Keratinocyte (primary cell): ENCODE measurements at regions not wholly inside any gene's neighbourhood (a gene's known extent, or its start where the extent isn't known, plus 50 kb on each side); places are given as distances from the start of the nearest gene placed in this dataset.

Source experiments
- DNase-seq: peaks from one replicate; pipeline ENCODE4 v3.0.0-alpha.2; 2011; ENCODE audit warnings: low read depth, missing footprints, low spot score
- FAIRE-seq: peaks from 2 replicates; lab custom pipeline; 2011; peaks lifted over from hg19 to GRCh38; lab: Jason Lieb, UNC
- H2AFZ ChIP-seq: 2 replicates; pipeline ENCODE4 v1.6.0; 2012; ENCODE audit warnings: low read length, control low read depth, inconsistent platforms; ENCODE audit not compliant: control insufficient read depth
- H3K27ac ChIP-seq: 2 replicates; pipeline ENCODE4 v1.5.1; 2011; ENCODE audit warnings: low read length; ENCODE audit not compliant: control insufficient read depth, insufficient read depth
- H3K27me3 ChIP-seq: 3 replicates; pipeline ENCODE4 v1.6.0; 2011; ENCODE audit warnings: low read length; ENCODE audit not compliant: control insufficient read depth, insufficient read depth; ENCODE audit errors: extremely low read depth
- H3K36me3 ChIP-seq, 2 experiments: 2 replicates in 1 of 2; 3 replicates in 1 of 2; pipeline ENCODE4 v1.5.1; 2011; ENCODE audit warnings: low read length in 2 of 2, mild to moderate bottlenecking in 1 of 2; ENCODE audit not compliant: control insufficient read depth in 2 of 2, insufficient read depth in 2 of 2; ENCODE audit errors: extremely low read depth in 1 of 2
- H3K4me1 ChIP-seq: 3 replicates; pipeline ENCODE4 v1.5.1; 2011; ENCODE audit warnings: low read length; ENCODE audit not compliant: control insufficient read depth, insufficient read depth; ENCODE audit errors: extremely low read depth
- H3K4me2 ChIP-seq: 3 replicates; pipeline ENCODE4 v1.6.0; 2011; ENCODE audit warnings: low read depth, low read length; ENCODE audit not compliant: control insufficient read depth, insufficient read depth; ENCODE audit errors: extremely low read depth
- H3K4me3 ChIP-seq, 3 experiments: fragments of 200-600 bp in 1 of 3; sonication (generic) in 1 of 3; 2 replicates in 2 of 3; 3 replicates in 1 of 3; pipeline ENCODE4 v1.5.1; 2011 to 2016; ENCODE audit warnings: low read length in 3 of 3, mild to moderate bottlenecking in 3 of 3, control low read depth in 2 of 3, inconsistent platforms in 1 of 3, low read depth in 1 of 3, mixed read lengths in 1 of 3, mixed run types in 1 of 3, moderate library complexity in 1 of 3; ENCODE audit not compliant: control insufficient read depth in 2 of 3, insufficient read depth in 2 of 3; ENCODE audit errors: extremely low read depth in 1 of 3
- H3K79me2 ChIP-seq: 2 replicates; pipeline ENCODE4 v1.6.0; 2012; ENCODE audit warnings: low read length; ENCODE audit not compliant: control insufficient read depth, insufficient read depth
- H3K9ac ChIP-seq: 3 replicates; pipeline ENCODE4 v1.6.0; 2011; ENCODE audit warnings: low read length; ENCODE audit not compliant: control insufficient read depth, insufficient read depth; ENCODE audit errors: extremely low read depth
- H3K9me1 ChIP-seq: 3 replicates; pipeline ENCODE4 v1.6.0; 2011; ENCODE audit warnings: low read length; ENCODE audit not compliant: control insufficient read depth, insufficient read depth; ENCODE audit errors: extremely low read depth
- H3K9me3 ChIP-seq: 2 replicates; pipeline ENCODE4 v1.5.1; 2012; ENCODE audit warnings: low read depth, low read length; ENCODE audit not compliant: control insufficient read depth
- H4K20me1 ChIP-seq: 3 replicates; pipeline ENCODE4 v1.6.0; 2011; ENCODE audit warnings: low read length; ENCODE audit not compliant: control insufficient read depth, insufficient read depth; ENCODE audit errors: extremely low read depth
- EZH2 ChIP-seq: IDR thresholded peaks from one replicate; pipeline ENCODE4 v1.6.1; 2012; ENCODE audit warnings: inconsistent platforms, mild to moderate bottlenecking, low read length, moderate library complexity
- dilution Hi-C: fragments of 300-500 bp; cut with MboI; formaldehyde crosslinking; loops from one replicate; pipeline ENCODE4 v1.7.0; 2020; ENCODE audit warnings: low sequenced_read_pairs; ENCODE audit not compliant: extremely low pct_ligation_motif_present
- TF ChIP-seq, protein P1 (sequence below), 3 experiments: IDR thresholded peaks in 1 of 3; conservative IDR thresholded peaks in 1 of 3; optimal IDR thresholded peaks in 1 of 3; 2 replicates in 2 of 3; 3 replicates in 1 of 3; pipeline versions ENCODE3 to v1.5.1; 2011; ENCODE audit warnings: low read length in 3 of 3, mild to moderate bottlenecking in 3 of 3, moderate library complexity in 2 of 3, control low read depth in 1 of 3, inconsistent platforms in 1 of 3; ENCODE audit not compliant: insufficient read depth in 2 of 3; ENCODE audit errors: extremely low read depth in 1 of 3

DNA sequence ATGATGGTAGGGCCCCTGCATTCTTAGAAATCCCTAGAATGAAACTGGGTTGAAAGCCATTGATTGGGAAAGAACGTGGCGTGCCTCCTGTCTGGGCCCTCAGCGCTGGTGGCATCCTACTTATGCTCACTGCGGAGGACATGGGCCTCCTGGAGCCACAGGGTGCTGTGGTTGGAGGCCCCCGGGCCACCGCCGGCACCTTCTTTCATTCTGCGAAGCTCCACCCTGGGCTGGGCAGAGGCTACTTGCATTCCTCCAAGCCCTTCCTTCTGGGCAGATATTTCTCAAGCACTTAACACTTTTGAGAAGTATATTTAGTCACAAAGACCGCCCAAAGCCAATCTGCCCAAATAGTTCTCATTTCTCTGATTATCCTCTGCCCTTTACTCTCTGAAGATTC, 311.9 kb downstream of the MYCN start:
- Histone ChIP-seq H3K9me1 (no peaks in the 10 kb centered on the region), H3K4me1 (no peaks in the 10 kb centered on the region), H3K79me2 (no peaks in the 10 kb centered on the region), H3K9ac (no peak overlapping the region), H3K4me3 (no peak overlapping the region), H3K27ac (no peak overlapping the region), H4K20me1 (no peaks in the 10 kb centered on the region), H3K27me3 (no peaks in the 10 kb centered on the region), H2AFZ (no peak overlapping the region), H3K4me2 (no peak overlapping the region), H3K36me3 (no peaks in the 10 kb centered on the region), H3K9me3 (no peaks in the 10 kb centered on the region)
- FAIRE-seq (no peak), DNase-seq (no peak)
- no peak for TF ChIP-seq EZH2
- TF ChIP-seq, protein P1, sequence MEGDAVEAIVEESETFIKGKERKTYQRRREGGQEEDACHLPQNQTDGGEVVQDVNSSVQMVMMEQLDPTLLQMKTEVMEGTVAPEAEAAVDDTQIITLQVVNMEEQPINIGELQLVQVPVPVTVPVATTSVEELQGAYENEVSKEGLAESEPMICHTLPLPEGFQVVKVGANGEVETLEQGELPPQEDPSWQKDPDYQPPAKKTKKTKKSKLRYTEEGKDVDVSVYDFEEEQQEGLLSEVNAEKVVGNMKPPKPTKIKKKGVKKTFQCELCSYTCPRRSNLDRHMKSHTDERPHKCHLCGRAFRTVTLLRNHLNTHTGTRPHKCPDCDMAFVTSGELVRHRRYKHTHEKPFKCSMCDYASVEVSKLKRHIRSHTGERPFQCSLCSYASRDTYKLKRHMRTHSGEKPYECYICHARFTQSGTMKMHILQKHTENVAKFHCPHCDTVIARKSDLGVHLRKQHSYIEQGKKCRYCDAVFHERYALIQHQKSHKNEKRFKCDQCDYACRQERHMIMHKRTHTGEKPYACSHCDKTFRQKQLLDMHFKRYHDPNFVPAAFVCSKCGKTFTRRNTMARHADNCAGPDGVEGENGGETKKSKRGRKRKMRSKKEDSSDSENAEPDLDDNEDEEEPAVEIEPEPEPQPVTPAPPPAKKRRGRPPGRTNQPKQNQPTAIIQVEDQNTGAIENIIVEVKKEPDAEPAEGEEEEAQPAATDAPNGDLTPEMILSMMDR (optimal IDR thresholded peaks at IDR 0.05 in 1 of 3, IDR thresholded peaks at IDR 0.05 in 1 of 3, conservative IDR thresholded peaks at IDR 0.05 in 1 of 3; ENCODE audit: extremely low read depth in 1 of 3, insufficient read depth in 2 of 3, low read length in 3 of 3) = no peak
- dilution Hi-C loops = no loop called here

DNA sequence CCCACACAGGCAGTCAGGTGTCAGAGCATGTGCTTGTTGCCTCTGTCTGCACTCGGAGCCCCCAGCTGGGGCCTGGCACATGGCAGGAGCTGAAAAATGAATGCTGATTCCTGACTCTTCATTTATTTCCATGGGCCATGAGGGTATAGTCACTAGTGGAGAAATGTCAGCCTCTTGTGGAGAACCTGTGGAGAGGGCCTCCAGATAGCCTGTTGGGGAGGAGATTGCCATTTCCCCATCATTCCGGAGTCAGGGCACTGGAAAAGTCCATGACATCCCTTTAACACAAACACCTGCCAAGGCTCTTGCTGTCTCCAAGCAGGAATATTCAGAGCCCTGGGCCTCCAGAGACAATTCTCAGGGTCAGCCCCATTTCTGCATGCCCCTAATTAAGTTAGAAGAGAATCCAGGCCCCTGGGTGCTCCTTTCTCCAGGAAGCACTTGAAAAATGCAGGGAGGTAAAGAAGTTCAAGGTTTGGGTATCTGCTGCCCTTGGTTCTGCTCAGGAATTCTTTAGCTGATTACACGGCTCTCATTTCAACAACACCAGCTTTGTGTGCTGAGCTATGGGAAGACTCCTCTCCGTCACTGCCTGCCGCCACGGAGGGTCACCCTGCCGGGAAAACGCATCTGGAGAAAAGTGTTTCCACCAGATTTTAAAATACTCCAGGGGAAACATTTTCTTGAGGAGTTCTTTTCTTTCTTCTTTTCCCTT, 311.3 kb downstream of the MYCN start:
- no peaks in the 10 kb centered on the region for H4K20me1 ChIP-seq
- dilution Hi-C loops = no loop called here
- H3K27ac ChIP-seq = no peak overlapping the region
- TF ChIP-seq, protein P1 (optimal IDR thresholded peaks at IDR 0.05 in 1 of 3, IDR thresholded peaks at IDR 0.05 in 1 of 3, conservative IDR thresholded peaks at IDR 0.05 in 1 of 3; ENCODE audit: extremely low read depth in 1 of 3, insufficient read depth in 2 of 3, low read length in 3 of 3) = no peak
- TF ChIP-seq EZH2 = no peak
- no peak for DNase-seq
- no peaks in the 10 kb centered on the region for H3K27me3 ChIP-seq
- no peak overlapping the region for H3K9ac ChIP-seq
- no peaks in the 10 kb centered on the region for H3K79me2 ChIP-seq
- FAIRE-seq = no peak
- H2AFZ ChIP-seq = no peak overlapping the region
- no peaks in the 10 kb centered on the region for H3K9me1 ChIP-seq
- no peaks in the 10 kb centered on the region for H3K4me1 ChIP-seq
- H3K4me3 ChIP-seq = no peak overlapping the region
- no peak overlapping the region for H3K4me2 ChIP-seq
- H3K9me3 ChIP-seq = no peaks in the 10 kb centered on the region
- H3K36me3 ChIP-seq = no peaks in the 10 kb centered on the region
